GM23338 (cell line): ENCODE measurements at regions not wholly inside any gene's neighbourhood (a gene's known extent, or its start where the extent isn't known, plus 50 kb on each side); places are given as distances from the start of the nearest gene placed in this dataset.

Source experiments
- ATAC-seq: fragments of 200-7000 bp; cut with Tn5 transposase; 3 replicates; pipeline ENCODE4 v1.9.1; 2020
- DNase-seq: peaks from one replicate; pipeline ENCODE4 v3.0.0-alpha.2; 2015; ENCODE audit warnings: low spot score
- H2AFZ ChIP-seq: fragments of 200-600 bp; sonication (generic); 2 replicates; pipeline ENCODE4 v1.8.0; 2016; ENCODE audit warnings: antibody characterized with exemption, mild to moderate bottlenecking, moderate library complexity
- H3F3A ChIP-seq: fragments of 200-600 bp; sonication (generic); replicated peaks from 2 replicates; pipeline ENCODE4 v1.8.0; 2017; ENCODE audit warnings: antibody characterized with exemption, mixed run types, low read depth
- H3K27ac ChIP-seq: fragments of 200-600 bp; sonication (generic); 2 replicates; pipeline ENCODE4 v1.6.1; 2016; ENCODE audit warnings: low read depth
- H3K27me3 ChIP-seq: fragments of 200-600 bp; sonication (generic); 2 replicates; pipeline ENCODE4 v1.8.0; 2016; ENCODE audit warnings: mild to moderate bottlenecking, mixed run types, moderate library complexity; ENCODE audit not compliant: insufficient read depth
- H3K36me3 ChIP-seq: fragments of 200-600 bp; sonication (generic); 2 replicates; pipeline ENCODE4 v1.8.0; 2016; ENCODE audit warnings: mild to moderate bottlenecking; ENCODE audit not compliant: insufficient read depth
- H3K4me1 ChIP-seq: fragments of 200-600 bp; sonication (generic); 2 replicates; pipeline ENCODE4 v1.8.0; 2016; ENCODE audit warnings: mild to moderate bottlenecking, moderate library complexity; ENCODE audit not compliant: insufficient read depth
- H3K4me2 ChIP-seq: fragments of 200-600 bp; sonication (generic); 2 replicates; pipeline ENCODE4 v1.7.1; 2017; ENCODE audit warnings: mixed run types
- H3K4me3 ChIP-seq: fragments of 200-600 bp; sonication (generic); 2 replicates; pipeline ENCODE4 v1.6.1; 2016; ENCODE audit warnings: mixed run types
- H3K79me2 ChIP-seq: fragments of 200-600 bp; sonication (generic); replicated peaks from 2 replicates; pipeline ENCODE4 v1.8.0; 2017; ENCODE audit warnings: mild to moderate bottlenecking; ENCODE audit not compliant: insufficient read depth
- H3K9me2 ChIP-seq: fragments of 200-600 bp; sonication (generic); 2 replicates; pipeline ENCODE4 v1.8.0; 2017; ENCODE audit not compliant: insufficient read depth
- H4K20me1 ChIP-seq: fragments of 200-600 bp; sonication (generic); replicated peaks from 2 replicates; pipeline ENCODE4 v1.8.0; 2017; ENCODE audit warnings: mild to moderate bottlenecking; ENCODE audit not compliant: insufficient read depth
- H3K27ac Mint-ChIP-seq: 2 replicates; pipeline ENCODE4 v1.8.0; 2020; ENCODE audit warnings: inconsistent platforms, mild to moderate bottlenecking, moderate library complexity, mixed read lengths
- H3K27me3 Mint-ChIP-seq: 3 replicates; pipeline ENCODE4 v1.8.0; 2022; ENCODE audit warnings: low read depth, mild to moderate bottlenecking, moderate library complexity, mixed read lengths, inconsistent platforms; ENCODE audit not compliant: insufficient read depth, poor library complexity
- H3K36me3 Mint-ChIP-seq: 3 replicates; pipeline ENCODE4 v1.8.0; 2021; ENCODE audit warnings: low read depth, mild to moderate bottlenecking, inconsistent platforms, moderate library complexity, mixed read lengths
- H3K4me1 Mint-ChIP-seq: 3 replicates; pipeline ENCODE4 v1.8.0; 2020; ENCODE audit warnings: mild to moderate bottlenecking, inconsistent platforms, mixed read lengths
- H3K4me3 Mint-ChIP-seq: 3 replicates; pipeline ENCODE4 v1.8.0; 2021; ENCODE audit warnings: moderate library complexity, mild to moderate bottlenecking, inconsistent platforms, mixed read lengths
- H3K9me3 Mint-ChIP-seq: 3 replicates; pipeline ENCODE4 v1.8.0; 2020; ENCODE audit warnings: moderate library complexity, mild to moderate bottlenecking, inconsistent platforms, mixed read lengths
- CREB1 ChIP-seq: fragments of 250-450 bp; sonication (Bioruptor Pico); IDR thresholded peaks from 2 replicates; pipeline ENCODE4 v1.5.0; 2020; ENCODE audit warnings: low read depth, mild to moderate bottlenecking, moderate library complexity
- EZH2 ChIP-seq: fragments of 200-600 bp; sonication (generic); IDR thresholded peaks from one replicate; pipeline ENCODE4 v1.8.0; 2017; ENCODE audit warnings: antibody characterized with exemption, mild to moderate bottlenecking, low read depth; ENCODE audit not compliant: unreplicated experiment
- EZH2phosphoT487 ChIP-seq: fragments of 200-600 bp; sonication (generic); IDR thresholded peaks from one replicate; pipeline ENCODE4 v1.8.1; 2018; ENCODE audit warnings: antibody characterized with exemption; ENCODE audit not compliant: unreplicated experiment
- JUNB ChIP-seq: IDR thresholded peaks from one replicate; pipeline ENCODE4 v1.6.1; 2016; ENCODE audit warnings: antibody characterized with exemption; ENCODE audit not compliant: unreplicated experiment
- NANOG ChIP-seq: IDR thresholded peaks from 2 replicates; pipeline ENCODE4 v1.6.1; 2016; ENCODE audit warnings: antibody characterized with exemption, borderline replicate concordance
- POLR2AphosphoS5 ChIP-seq: IDR thresholded peaks from 2 replicates; pipeline ENCODE4 v1.6.1; 2016; ENCODE audit warnings: antibody characterized with exemption, low read depth
- STAT1 ChIP-seq: IDR thresholded peaks from one replicate; pipeline ENCODE4 v1.6.1; 2016; ENCODE audit warnings: antibody characterized with exemption; ENCODE audit not compliant: unreplicated experiment
- ZNF114 ChIP-seq: fragments of 250-450 bp; sonication (Bioruptor Pico); IDR thresholded peaks from 2 replicates; pipeline ENCODE4 v1.5.0; 2020; ENCODE audit warnings: mild to moderate bottlenecking, moderate library complexity
- ZNF331 ChIP-seq: fragments of 250-450 bp; sonication (Bioruptor Pico); IDR thresholded peaks from 2 replicates; pipeline ENCODE4 v1.5.0; 2020; ENCODE audit warnings: low read depth, mild to moderate bottlenecking, moderate library complexity
- TF ChIP-seq, protein P1 (sequence below): fragments of 250-450 bp; sonication (Bioruptor Pico); IDR thresholded peaks from 2 replicates; pipeline ENCODE4 v1.5.0; 2020; ENCODE audit warnings: mild to moderate bottlenecking, moderate library complexity
- TF ChIP-seq, protein P2 (sequence below), 2 experiments: fragments of 200-600 bp in 1 of 2; sonication (generic) in 1 of 2; conservative IDR thresholded peaks; 2 replicates each; pipeline versions ENCODE4 v1.5.1 to v1.6.1; 2016 to 2017; ENCODE audit warnings: antibody characterized with exemption in 2 of 2, low read depth in 2 of 2, mild to moderate bottlenecking in 2 of 2, moderate library complexity in 1 of 2
- TF ChIP-seq, protein P3 (sequence below): IDR thresholded peaks from one replicate; pipeline ENCODE4 v1.6.1; 2018; ENCODE audit warnings: antibody characterized with exemption; ENCODE audit not compliant: unreplicated experiment
- TF ChIP-seq, protein P4 (sequence below): IDR thresholded peaks from 2 replicates; pipeline ENCODE4 v1.6.1; 2016; ENCODE audit warnings: antibody characterized with exemption

DNA sequence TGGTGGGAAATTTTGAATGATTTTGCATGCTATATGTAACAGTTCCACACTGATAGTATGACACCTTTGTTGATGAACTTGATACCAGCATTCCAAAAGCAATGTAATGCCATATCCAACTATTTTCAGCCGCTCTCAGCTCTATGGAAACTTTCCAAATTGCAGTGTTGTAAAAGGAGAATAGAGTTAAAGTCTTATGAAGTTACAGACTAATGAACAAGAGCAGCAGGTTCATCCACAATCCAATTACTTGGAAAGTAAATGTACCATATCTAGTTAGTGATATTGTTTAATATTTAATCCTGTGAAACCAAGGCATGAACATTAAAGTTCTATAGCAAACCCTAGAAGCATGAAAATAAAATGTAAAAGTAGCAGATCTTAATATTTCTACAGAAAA, 418.2 kb downstream of the TUSC1 start:
- Mint-ChIP-seq H3K4me3 (no peak overlapping the region), H3K36me3 (no peaks in the 10 kb centered on the region), H3K9me3 (peaks cover 3% of the 10 kb centered on the region; the same call in 1 of the 3 replicates), H3K27me3 (no peaks in the 10 kb centered on the region), H3K4me1 (peaks cover 9% of the 10 kb centered on the region; the same call in 2 of the 3 replicates), H3K27ac (no peak overlapping the region)
- H3K27me3 ChIP-seq, result no peaks in the 10 kb centered on the region
- no peaks in the 10 kb centered on the region for H3K79me2 ChIP-seq
- no peak overlapping the region for H2AFZ ChIP-seq
- H3K9me2 ChIP-seq, result 0 out of 2 replicates have a peak, but pooled peaks cover 5% of the 10 kb centered on the region
- H3K4me3 ChIP-seq, result no peak overlapping the region
- H3F3A ChIP-seq, result no peaks in the 10 kb centered on the region
- H4K20me1 ChIP-seq, result no peaks in the 10 kb centered on the region
- TF ChIP-seq, protein P1, sequence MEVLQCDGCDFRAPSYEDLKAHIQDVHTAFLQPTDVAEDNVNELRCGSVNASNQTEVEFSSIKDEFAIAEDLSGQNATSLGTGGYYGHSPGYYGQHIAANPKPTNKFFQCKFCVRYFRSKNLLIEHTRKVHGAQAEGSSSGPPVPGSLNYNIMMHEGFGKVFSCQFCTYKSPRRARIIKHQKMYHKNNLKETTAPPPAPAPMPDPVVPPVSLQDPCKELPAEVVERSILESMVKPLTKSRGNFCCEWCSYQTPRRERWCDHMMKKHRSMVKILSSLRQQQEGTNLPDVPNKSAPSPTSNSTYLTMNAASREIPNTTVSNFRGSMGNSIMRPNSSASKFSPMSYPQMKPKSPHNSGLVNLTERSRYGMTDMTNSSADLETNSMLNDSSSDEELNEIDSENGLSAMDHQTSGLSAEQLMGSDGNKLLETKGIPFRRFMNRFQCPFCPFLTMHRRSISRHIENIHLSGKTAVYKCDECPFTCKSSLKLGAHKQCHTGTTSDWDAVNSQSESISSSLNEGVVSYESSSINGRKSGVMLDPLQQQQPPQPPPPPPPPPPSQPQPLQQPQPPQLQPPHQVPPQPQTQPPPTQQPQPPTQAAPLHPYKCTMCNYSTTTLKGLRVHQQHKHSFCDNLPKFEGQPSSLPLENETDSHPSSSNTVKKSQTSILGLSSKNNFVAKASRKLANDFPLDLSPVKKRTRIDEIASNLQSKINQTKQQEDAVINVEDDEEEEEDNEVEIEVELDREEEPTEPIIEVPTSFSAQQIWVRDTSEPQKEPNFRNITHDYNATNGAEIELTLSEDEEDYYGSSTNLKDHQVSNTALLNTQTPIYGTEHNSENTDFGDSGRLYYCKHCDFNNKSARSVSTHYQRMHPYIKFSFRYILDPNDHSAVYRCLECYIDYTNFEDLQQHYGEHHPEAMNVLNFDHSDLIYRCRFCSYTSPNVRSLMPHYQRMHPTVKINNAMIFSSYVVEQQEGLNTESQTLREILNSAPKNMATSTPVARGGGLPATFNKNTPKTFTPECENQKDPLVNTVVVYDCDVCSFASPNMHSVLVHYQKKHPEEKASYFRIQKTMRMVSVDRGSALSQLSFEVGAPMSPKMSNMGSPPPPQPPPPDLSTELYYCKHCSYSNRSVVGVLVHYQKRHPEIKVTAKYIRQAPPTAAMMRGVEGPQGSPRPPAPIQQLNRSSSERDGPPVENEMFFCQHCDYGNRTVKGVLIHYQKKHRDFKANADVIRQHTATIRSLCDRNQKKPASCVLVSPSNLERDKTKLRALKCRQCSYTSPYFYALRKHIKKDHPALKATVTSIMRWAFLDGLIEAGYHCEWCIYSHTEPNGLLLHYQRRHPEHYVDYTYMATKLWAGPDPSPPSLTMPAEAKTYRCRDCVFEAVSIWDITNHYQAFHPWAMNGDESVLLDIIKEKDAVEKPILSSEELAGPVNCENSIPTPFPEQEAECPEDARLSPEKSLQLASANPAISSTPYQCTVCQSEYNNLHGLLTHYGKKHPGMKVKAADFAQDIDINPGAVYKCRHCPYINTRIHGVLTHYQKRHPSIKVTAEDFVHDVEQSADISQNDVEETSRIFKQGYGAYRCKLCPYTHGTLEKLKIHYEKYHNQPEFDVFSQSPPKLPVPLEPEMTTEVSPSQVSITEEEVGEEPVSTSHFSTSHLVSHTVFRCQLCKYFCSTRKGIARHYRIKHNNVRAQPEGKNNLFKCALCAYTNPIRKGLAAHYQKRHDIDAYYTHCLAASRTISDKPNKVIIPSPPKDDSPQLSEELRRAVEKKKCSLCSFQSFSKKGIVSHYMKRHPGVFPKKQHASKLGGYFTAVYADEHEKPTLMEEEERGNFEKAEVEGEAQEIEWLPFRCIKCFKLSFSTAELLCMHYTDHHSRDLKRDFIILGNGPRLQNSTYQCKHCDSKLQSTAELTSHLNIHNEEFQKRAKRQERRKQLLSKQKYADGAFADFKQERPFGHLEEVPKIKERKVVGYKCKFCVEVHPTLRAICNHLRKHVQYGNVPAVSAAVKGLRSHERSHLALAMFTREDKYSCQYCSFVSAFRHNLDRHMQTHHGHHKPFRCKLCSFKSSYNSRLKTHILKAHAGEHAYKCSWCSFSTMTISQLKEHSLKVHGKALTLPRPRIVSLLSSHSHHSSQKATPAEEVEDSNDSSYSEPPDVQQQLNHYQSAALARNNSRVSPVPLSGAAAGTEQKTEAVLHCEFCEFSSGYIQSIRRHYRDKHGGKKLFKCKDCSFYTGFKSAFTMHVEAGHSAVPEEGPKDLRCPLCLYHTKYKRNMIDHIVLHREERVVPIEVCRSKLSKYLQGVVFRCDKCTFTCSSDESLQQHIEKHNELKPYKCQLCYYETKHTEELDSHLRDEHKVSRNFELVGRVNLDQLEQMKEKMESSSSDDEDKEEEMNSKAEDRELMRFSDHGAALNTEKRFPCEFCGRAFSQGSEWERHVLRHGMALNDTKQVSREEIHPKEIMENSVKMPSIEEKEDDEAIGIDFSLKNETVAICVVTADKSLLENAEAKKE (CRISPR knock-in tag), result no peak
- no peak for TF ChIP-seq JUNB
- TF ChIP-seq POLR2AphosphoS5, result no peak
- TF ChIP-seq, protein P2, sequence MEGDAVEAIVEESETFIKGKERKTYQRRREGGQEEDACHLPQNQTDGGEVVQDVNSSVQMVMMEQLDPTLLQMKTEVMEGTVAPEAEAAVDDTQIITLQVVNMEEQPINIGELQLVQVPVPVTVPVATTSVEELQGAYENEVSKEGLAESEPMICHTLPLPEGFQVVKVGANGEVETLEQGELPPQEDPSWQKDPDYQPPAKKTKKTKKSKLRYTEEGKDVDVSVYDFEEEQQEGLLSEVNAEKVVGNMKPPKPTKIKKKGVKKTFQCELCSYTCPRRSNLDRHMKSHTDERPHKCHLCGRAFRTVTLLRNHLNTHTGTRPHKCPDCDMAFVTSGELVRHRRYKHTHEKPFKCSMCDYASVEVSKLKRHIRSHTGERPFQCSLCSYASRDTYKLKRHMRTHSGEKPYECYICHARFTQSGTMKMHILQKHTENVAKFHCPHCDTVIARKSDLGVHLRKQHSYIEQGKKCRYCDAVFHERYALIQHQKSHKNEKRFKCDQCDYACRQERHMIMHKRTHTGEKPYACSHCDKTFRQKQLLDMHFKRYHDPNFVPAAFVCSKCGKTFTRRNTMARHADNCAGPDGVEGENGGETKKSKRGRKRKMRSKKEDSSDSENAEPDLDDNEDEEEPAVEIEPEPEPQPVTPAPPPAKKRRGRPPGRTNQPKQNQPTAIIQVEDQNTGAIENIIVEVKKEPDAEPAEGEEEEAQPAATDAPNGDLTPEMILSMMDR (conservative IDR thresholded peaks at IDR 0.05; ENCODE audit: low read depth in 2 of 2), result no peak
- TF ChIP-seq EZH2, result no peak
- no peak for TF ChIP-seq CREB1 (CRISPR knock-in tag)
- no peak for TF ChIP-seq ZNF114 (CRISPR knock-in tag)
- no peak for TF ChIP-seq EZH2phosphoT487
- TF ChIP-seq STAT1, result no peak
- no peak for TF ChIP-seq ZNF331 (CRISPR knock-in tag)
- TF ChIP-seq, protein P3, sequence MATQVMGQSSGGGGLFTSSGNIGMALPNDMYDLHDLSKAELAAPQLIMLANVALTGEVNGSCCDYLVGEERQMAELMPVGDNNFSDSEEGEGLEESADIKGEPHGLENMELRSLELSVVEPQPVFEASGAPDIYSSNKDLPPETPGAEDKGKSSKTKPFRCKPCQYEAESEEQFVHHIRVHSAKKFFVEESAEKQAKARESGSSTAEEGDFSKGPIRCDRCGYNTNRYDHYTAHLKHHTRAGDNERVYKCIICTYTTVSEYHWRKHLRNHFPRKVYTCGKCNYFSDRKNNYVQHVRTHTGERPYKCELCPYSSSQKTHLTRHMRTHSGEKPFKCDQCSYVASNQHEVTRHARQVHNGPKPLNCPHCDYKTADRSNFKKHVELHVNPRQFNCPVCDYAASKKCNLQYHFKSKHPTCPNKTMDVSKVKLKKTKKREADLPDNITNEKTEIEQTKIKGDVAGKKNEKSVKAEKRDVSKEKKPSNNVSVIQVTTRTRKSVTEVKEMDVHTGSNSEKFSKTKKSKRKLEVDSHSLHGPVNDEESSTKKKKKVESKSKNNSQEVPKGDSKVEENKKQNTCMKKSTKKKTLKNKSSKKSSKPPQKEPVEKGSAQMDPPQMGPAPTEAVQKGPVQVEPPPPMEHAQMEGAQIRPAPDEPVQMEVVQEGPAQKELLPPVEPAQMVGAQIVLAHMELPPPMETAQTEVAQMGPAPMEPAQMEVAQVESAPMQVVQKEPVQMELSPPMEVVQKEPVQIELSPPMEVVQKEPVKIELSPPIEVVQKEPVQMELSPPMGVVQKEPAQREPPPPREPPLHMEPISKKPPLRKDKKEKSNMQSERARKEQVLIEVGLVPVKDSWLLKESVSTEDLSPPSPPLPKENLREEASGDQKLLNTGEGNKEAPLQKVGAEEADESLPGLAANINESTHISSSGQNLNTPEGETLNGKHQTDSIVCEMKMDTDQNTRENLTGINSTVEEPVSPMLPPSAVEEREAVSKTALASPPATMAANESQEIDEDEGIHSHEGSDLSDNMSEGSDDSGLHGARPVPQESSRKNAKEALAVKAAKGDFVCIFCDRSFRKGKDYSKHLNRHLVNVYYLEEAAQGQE, result no peak
- TF ChIP-seq NANOG, result no peak
- TF ChIP-seq, protein P4, sequence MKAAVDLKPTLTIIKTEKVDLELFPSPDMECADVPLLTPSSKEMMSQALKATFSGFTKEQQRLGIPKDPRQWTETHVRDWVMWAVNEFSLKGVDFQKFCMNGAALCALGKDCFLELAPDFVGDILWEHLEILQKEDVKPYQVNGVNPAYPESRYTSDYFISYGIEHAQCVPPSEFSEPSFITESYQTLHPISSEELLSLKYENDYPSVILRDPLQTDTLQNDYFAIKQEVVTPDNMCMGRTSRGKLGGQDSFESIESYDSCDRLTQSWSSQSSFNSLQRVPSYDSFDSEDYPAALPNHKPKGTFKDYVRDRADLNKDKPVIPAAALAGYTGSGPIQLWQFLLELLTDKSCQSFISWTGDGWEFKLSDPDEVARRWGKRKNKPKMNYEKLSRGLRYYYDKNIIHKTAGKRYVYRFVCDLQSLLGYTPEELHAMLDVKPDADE, result no peak
- DNase-seq (no peak), ATAC-seq (no peak)
- no peaks in the 10 kb centered on the region; the same call in 1 of the 2 replicates for H3K4me1 ChIP-seq
- no peak overlapping the region for H3K27ac ChIP-seq
- no peaks in the 10 kb centered on the region for H3K36me3 ChIP-seq
- H3K4me2 ChIP-seq, result no peak overlapping the region
